SK-N-SH (cell line): ENCODE measurements at regions not wholly inside any gene's neighbourhood (a gene's known extent, or its start where the extent isn't known, plus 50 kb on each side); places are given as distances from the start of the nearest gene placed in this dataset.

ENCODE experiments used
- CTCF ChIA-PET: fragments of 300-600, 350-600 bp; formaldehyde crosslinking; extraction: SDS; loops from one replicate; lab custom pipeline; 2021; lab: Yijun Ruan, JAX
- POLR2A ChIA-PET: fragments of 350-600 bp; sonication (Branson Sonifier 250); formaldehyde crosslinking; extraction: SDS; loops from one replicate; lab custom pipeline; 2020; ENCODE audit warnings: antibody characterized with exemption, inconsistent platforms; lab: Yijun Ruan, JAX
- DNase-seq: peaks from one replicate; pipeline ENCODE4 v3.0.0; 2012
- H2AFZ ChIP-seq: fragments of 200-600 bp; sonication (generic); 2 replicates; pipeline ENCODE4 v1.8.1; 2016; ENCODE audit warnings: antibody characterized with exemption, mild to moderate bottlenecking, low read depth
- H3F3A ChIP-seq: fragments of 200-600 bp; sonication (generic); replicated peaks from 2 replicates; pipeline ENCODE3; 2016; ENCODE audit warnings: antibody characterized with exemption, mild to moderate bottlenecking; ENCODE audit not compliant: insufficient read depth
- H3K27ac ChIP-seq, 2 experiments: fragments of 200-500 bp in 1 of 2; fragments of 200-600 bp in 1 of 2; sonication (Bioruptor generic) in 1 of 2; sonication (generic), shearing (Covaris generic) in 1 of 2; 2 replicates each; pipeline versions ENCODE4 v1.5.1 to v1.6.1; 2014 to 2016; ENCODE audit warnings: low read depth in 2 of 2, inconsistent platforms in 1 of 2, low read length in 1 of 2, mild to moderate bottlenecking in 1 of 2, mixed read lengths in 1 of 2
- H3K27me3 ChIP-seq: fragments of 200-600 bp; sonication (generic), shearing (Covaris generic); 2 replicates; pipeline ENCODE4 v1.6.1; 2016; ENCODE audit warnings: mixed run types; ENCODE audit not compliant: insufficient read depth
- H3K36me3 ChIP-seq, 2 experiments: fragments of 200-500 bp in 1 of 2; fragments of 200-600 bp in 1 of 2; sonication (Bioruptor generic) in 1 of 2; sonication (generic) in 1 of 2; replicated peaks in 1 of 2; 2 replicates each; pipeline versions ENCODE3 to v1.5.1; 2014 to 2016; ENCODE audit warnings: low read length in 1 of 2, mild to moderate bottlenecking in 1 of 2; ENCODE audit not compliant: insufficient read depth in 2 of 2, control insufficient read depth in 1 of 2
- H3K4me1 ChIP-seq, 2 experiments: fragments of 200-500 bp in 1 of 2; fragments of 200-600 bp in 1 of 2; sonication (Bioruptor generic) in 1 of 2; sonication (generic), shearing (Covaris generic) in 1 of 2; 2 replicates each; pipeline versions ENCODE4 v1.5.1 to v1.6.1; 2014 to 2016; ENCODE audit warnings: low read depth in 1 of 2, low read length in 1 of 2, mixed run types in 1 of 2; ENCODE audit not compliant: insufficient read depth in 2 of 2, control insufficient read depth in 1 of 2
- H3K4me2 ChIP-seq: fragments of 200-600 bp; sonication (generic), shearing (Covaris generic); 2 replicates; pipeline ENCODE4 v1.6.1; 2017; ENCODE audit warnings: mixed run types
- H3K4me3 ChIP-seq, 2 experiments: fragments of 200-500 bp in 1 of 2; fragments of 200-600 bp in 1 of 2; sonication (Bioruptor generic) in 1 of 2; sonication (generic), shearing (Covaris generic) in 1 of 2; 2 replicates each; pipeline versions ENCODE4 v1.5.1 to v1.8.1; 2014 to 2016; ENCODE audit warnings: low read depth in 2 of 2, inconsistent platforms in 1 of 2, low read length in 1 of 2, mild to moderate bottlenecking in 1 of 2, mixed read lengths in 1 of 2, moderate library complexity in 1 of 2
- H3K79me2 ChIP-seq: fragments of 200-600 bp; sonication (generic); 2 replicates; pipeline ENCODE4 v1.8.1; 2017; ENCODE audit warnings: mild to moderate bottlenecking; ENCODE audit not compliant: insufficient read depth
- H3K9ac ChIP-seq: fragments of 200-600 bp; sonication (generic); 2 replicates; pipeline ENCODE4 v1.6.1; 2017; ENCODE audit warnings: mixed run types
- H3K9me2 ChIP-seq: fragments of 200-600 bp; sonication (generic); 2 replicates; pipeline ENCODE4 v1.6.1; 2017; ENCODE audit warnings: mixed run types
- H3K9me3 ChIP-seq: fragments of 200-600 bp; sonication (generic); 2 replicates; pipeline ENCODE4 v1.6.1; 2017; ENCODE audit warnings: mixed run types, mild to moderate bottlenecking, moderate library complexity
- H4K20me1 ChIP-seq: fragments of 200-600 bp; sonication (generic); 2 replicates; pipeline ENCODE4 v1.6.1; 2017; ENCODE audit warnings: mild to moderate bottlenecking, mixed run types; ENCODE audit not compliant: insufficient read depth
- EP300 ChIP-seq, 2 experiments: IDR thresholded peaks; 2 replicates each; pipeline versions ENCODE4 v1.4.0 to v1.6.1; 2012; ENCODE audit warnings: borderline replicate concordance in 1 of 2, low read depth in 1 of 2, low read length in 1 of 2
- EZH2phosphoT487 ChIP-seq: fragments of 200-600 bp; sonication (generic); IDR thresholded peaks from 2 replicates; pipeline ENCODE4 v1.6.1; 2017; ENCODE audit warnings: low read depth, mixed run types, mild to moderate bottlenecking, antibody characterized with exemption, moderate library complexity, borderline replicate concordance
- FOXJ3 ChIP-seq: sonication (generic); formaldehyde crosslinking; IDR thresholded peaks from 2 replicates; pipeline ENCODE4 v1.5.1; 2020; ENCODE audit warnings: mild to moderate bottlenecking, missing genetic modification reagents
- GABPA ChIP-seq: IDR thresholded peaks from 2 replicates; pipeline ENCODE4 v1.4.0; 2012; ENCODE audit warnings: low read depth, mild to moderate bottlenecking
- GATA2 ChIP-seq: sonication (generic); formaldehyde crosslinking; IDR thresholded peaks from 2 replicates; pipeline ENCODE4 v1.5.0; 2020; ENCODE audit warnings: mild to moderate bottlenecking, missing genetic modification reagents
- MXI1 ChIP-seq: IDR thresholded peaks from 2 replicates; pipeline ENCODE4 v1.6.1; 2012; ENCODE audit warnings: mild to moderate bottlenecking, low read depth, low read length, improper control_type of control experiment
- NFIC ChIP-seq: IDR thresholded peaks from 2 replicates; pipeline ENCODE4 v1.4.0; 2012; ENCODE audit warnings: borderline replicate concordance
- POLR2AphosphoS5 ChIP-seq: IDR thresholded peaks from 2 replicates; pipeline ENCODE4 v1.6.1; 2012; ENCODE audit warnings: low read depth, low read length
- RAD21 ChIP-seq: IDR thresholded peaks from 2 replicates; pipeline ENCODE4 v1.6.1; 2012; ENCODE audit warnings: mild to moderate bottlenecking, low read length
- RCOR1 ChIP-seq: fragments of 150-350 bp; IDR thresholded peaks from 2 replicates; pipeline ENCODE4 v1.6.1; 2017; ENCODE audit warnings: antibody characterized with exemption, low read length
- REST ChIP-seq: IDR thresholded peaks from 2 replicates; pipeline ENCODE4 v1.6.1; 2012; ENCODE audit warnings: mild to moderate bottlenecking, low read depth, low read length, moderate library complexity
- SMC3 ChIP-seq: IDR thresholded peaks from 2 replicates; pipeline ENCODE4 v1.6.1; 2012; ENCODE audit warnings: low read depth, low read length, improper control_type of control experiment
- TEAD4 ChIP-seq: IDR thresholded peaks from 2 replicates; pipeline ENCODE4 v1.4.0; 2012; ENCODE audit warnings: mild to moderate bottlenecking, borderline replicate concordance; ENCODE audit not compliant: insufficient read depth
- USF2 ChIP-seq: fragments of 150-350 bp; IDR thresholded peaks from 2 replicates; pipeline ENCODE4 v1.6.1; 2017; ENCODE audit warnings: antibody characterized with exemption, low read length, low read depth, borderline replicate concordance
- TF ChIP-seq, protein P1 (sequence below): IDR thresholded peaks from 2 replicates; pipeline ENCODE4 v1.4.0; 2012; ENCODE audit warnings: low read depth
- TF ChIP-seq, protein P2 (sequence below): fragments of 150-350 bp; IDR thresholded peaks from 2 replicates; pipeline ENCODE4 v1.6.1; 2016; ENCODE audit warnings: mild to moderate bottlenecking, low read depth, low read length

GRCh38 chr3:99188936-99189335 lies 287.4 kb upstream of the DCBLD2 start:
- no peak for DNase-seq
- Histone ChIP-seq H3K9me3 (no peaks in the 10 kb centered on the region), H4K20me1 (no peaks in the 10 kb centered on the region), H3K4me2 (no peak overlapping the region), H3K27ac (no peak overlapping the region), H3K27me3 (no peaks in the 10 kb centered on the region), H3K9ac (no peak overlapping the region), H3K4me3 (no peak overlapping the region), H3K4me1 (no peaks in the 10 kb centered on the region), H2AFZ (no peak overlapping the region), H3F3A (no peaks in the 10 kb centered on the region), H3K79me2 (no peaks in the 10 kb centered on the region), H3K36me3 (no peaks in the 10 kb centered on the region), H3K9me2 (no peaks in the 10 kb centered on the region)
- ChIA-PET POLR2A (no interaction called here), CTCF (no interaction called here)
- TF ChIP-seq RAD21 (no peak), RCOR1 (no peak), FOXJ3 (CRISPR knock-in tag) (no peak), EP300 (IDR thresholded peaks at IDR 0.05; ENCODE audit: borderline replicate concordance in 1 of 2, low read depth in 1 of 2, low read length in 1 of 2) (no peak), GABPA (no peak), EZH2phosphoT487 (no peak), USF2 (no peak), MXI1 (no peak), TEAD4 (no peak), SMC3 (no peak), REST (no peak), POLR2AphosphoS5 (no peak), GATA2 (CRISPR knock-in tag) (no peak), NFIC (no peak)
- TF ChIP-seq, protein P1, sequence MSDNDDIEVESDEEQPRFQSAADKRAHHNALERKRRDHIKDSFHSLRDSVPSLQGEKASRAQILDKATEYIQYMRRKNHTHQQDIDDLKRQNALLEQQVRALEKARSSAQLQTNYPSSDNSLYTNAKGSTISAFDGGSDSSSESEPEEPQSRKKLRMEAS = no peak
- TF ChIP-seq, protein P2, sequence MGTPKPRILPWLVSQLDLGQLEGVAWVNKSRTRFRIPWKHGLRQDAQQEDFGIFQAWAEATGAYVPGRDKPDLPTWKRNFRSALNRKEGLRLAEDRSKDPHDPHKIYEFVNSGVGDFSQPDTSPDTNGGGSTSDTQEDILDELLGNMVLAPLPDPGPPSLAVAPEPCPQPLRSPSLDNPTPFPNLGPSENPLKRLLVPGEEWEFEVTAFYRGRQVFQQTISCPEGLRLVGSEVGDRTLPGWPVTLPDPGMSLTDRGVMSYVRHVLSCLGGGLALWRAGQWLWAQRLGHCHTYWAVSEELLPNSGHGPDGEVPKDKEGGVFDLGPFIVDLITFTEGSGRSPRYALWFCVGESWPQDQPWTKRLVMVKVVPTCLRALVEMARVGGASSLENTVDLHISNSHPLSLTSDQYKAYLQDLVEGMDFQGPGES = no peak
